ENCODE measurements at regions not wholly inside any gene's neighbourhood (a gene's known extent, or its start where the extent isn't known, plus 50 kb on each side); places are given as distances from the start of the nearest gene placed in this dataset.

GRCh38 chr10:112083472-112083871 lies 100.1 kb downstream of the GPAM start:
- no peak for DNase-seq

GRCh38 chr10:112087953-112088456 lies 95.6 kb downstream of the GPAM start:
- DNase-seq, result no peak

- no peak for DNase-seq
Measured at GRCh38 chr10:112091703-112092102, 91.9 kb downstream of the GPAM start.

- DNase-seq, result no peak
Measured at GRCh38 chr10:112092519-112092918, 91.0 kb downstream of the GPAM start.

GRCh38 chr10:112094984-112095383 lies 88.6 kb downstream of the GPAM start:
- no peak for DNase-seq

GRCh38 chr10:112095731-112096130 lies 87.8 kb downstream of the GPAM start:
- DNase-seq, result no peak

- no peak for DNase-seq
Measured at GRCh38 chr10:112098682-112099081, 84.9 kb downstream of the GPAM start.

All from bone marrow (tissue), 2 donors.